CD4-positive, alpha-beta T cell (primary cell): ENCODE measurements at regions not wholly inside any gene's neighbourhood (a gene's known extent, or its start where the extent isn't known, plus 50 kb on each side); places are given as distances from the start of the nearest gene placed in this dataset.

ENCODE experiments used
- ATAC-seq: fragments of 200-7000 bp; cut with Tn5 transposase; one replicate; pipeline ENCODE4 v1.10.0; 2022; ENCODE audit warnings: mild to moderate bottlenecking; ENCODE audit not compliant: poor library complexity
- CTCF ChIA-PET: fragments of 350-600 bp; sonication (Branson Sonifier 250); formaldehyde crosslinking; loops from one replicate; lab custom pipeline; 2021; ENCODE audit warnings: antibody characterized with exemption, inconsistent platforms; lab: Charles Lee
- POLR2A ChIA-PET: fragments of 350-600 bp; sonication (Branson Sonifier 250); formaldehyde crosslinking; loops from one replicate; lab custom pipeline; 2021; ENCODE audit warnings: antibody characterized with exemption, inconsistent platforms; lab: Charles Lee
- DNase-seq, 14 experiments: peaks; one replicate each; pipeline ENCODE4 v3.0.0-alpha.2; 2013 to 2020; ENCODE audit warnings: mixed read lengths in 2 of 14
- H3K27ac ChIP-seq, 2 donors: one replicate each; pipeline versions ENCODE4 v1.5.1 to v1.7.0; 2013; ENCODE audit warnings: low read length in 2 of 2, low read depth in 1 of 2, mild to moderate bottlenecking in 1 of 2
- H3K27me3 ChIP-seq, 2 experiments: 1 replicate in 1 of 2; 2 replicates in 1 of 2; pipeline versions ENCODE4 v1.6.1 to v1.7.0; 2013; ENCODE audit warnings: low read length in 2 of 2, control low read depth in 1 of 2, mild to moderate bottlenecking in 1 of 2, moderate library complexity in 1 of 2; ENCODE audit not compliant: insufficient read depth in 2 of 2, control insufficient read depth in 1 of 2
- H3K36me3 ChIP-seq: one replicate; pipeline ENCODE4 v1.6.1; 2013; ENCODE audit warnings: low read length, control low read depth; ENCODE audit not compliant: insufficient read depth
- H3K4me1 ChIP-seq: one replicate; pipeline ENCODE4 v1.6.1; 2013; ENCODE audit warnings: low read length, control low read depth; ENCODE audit not compliant: insufficient read depth
- H3K4me3 ChIP-seq: one replicate; pipeline ENCODE4 v1.5.1; 2013; ENCODE audit warnings: mild to moderate bottlenecking, low read length, moderate library complexity
- H3K9me3 ChIP-seq, 2 experiments: 1 replicate in 1 of 2; 2 replicates in 1 of 2; pipeline versions ENCODE4 v1.6.1 to v1.7.0; 2013; ENCODE audit warnings: low read length in 2 of 2, mild to moderate bottlenecking in 2 of 2, control low read depth in 1 of 2, moderate library complexity in 1 of 2; ENCODE audit not compliant: control insufficient read depth in 1 of 2, insufficient read depth in 1 of 2
- H3K27ac Mint-ChIP-seq: one replicate; pipeline ENCODE4 v1.8.0; 2020; ENCODE audit warnings: mixed read lengths
- H3K27me3 Mint-ChIP-seq: one replicate; pipeline ENCODE4 v1.8.0; 2021; ENCODE audit warnings: mixed read lengths
- H3K36me3 Mint-ChIP-seq: one replicate; pipeline ENCODE4 v1.8.0; 2021; ENCODE audit warnings: low read depth, mixed read lengths
- H3K4me1 Mint-ChIP-seq: one replicate; pipeline ENCODE4 v1.8.0; 2021; ENCODE audit warnings: low read depth, mixed read lengths
- H3K4me3 Mint-ChIP-seq: one replicate; pipeline ENCODE4 v1.8.0; 2020; ENCODE audit warnings: mild to moderate bottlenecking, mixed read lengths
- H3K9me3 Mint-ChIP-seq: one replicate; pipeline ENCODE4 v1.8.0; 2020; ENCODE audit warnings: mixed read lengths
- CTCF ChIP-seq: fragments of 200-600 bp; IDR thresholded peaks from one replicate; pipeline ENCODE4 v1.8.0; 2022; ENCODE audit warnings: antibody characterized with exemption, mild to moderate bottlenecking
- intact Hi-C, 2 experiments: fragments of 100-400 bp; cut with DNase I in 1 of 2; cut with micrococcal nuclease in 1 of 2; formaldehyde crosslinking; loops; one replicate each; pipeline versions ENCODE4 v1.15.1 to v1.9.0; 2023 to 2025; cut with DNase I, micrococcal nuclease

- H3K36me3 ChIP-seq = no peaks in the 10 kb centered on the region
- ChIA-PET CTCF (no interaction called here), POLR2A (no interaction called here)
- no peak overlapping the region for H3K27ac ChIP-seq
- no peak overlapping the region for H3K4me3 Mint-ChIP-seq
- H3K4me1 ChIP-seq = no peaks in the 10 kb centered on the region
- no peaks in the 10 kb centered on the region for H3K9me3 ChIP-seq
- no peaks in the 10 kb centered on the region for H3K36me3 Mint-ChIP-seq
- DNase-seq (no peak), ATAC-seq (no peak)
- H3K27me3 Mint-ChIP-seq = no peaks in the 10 kb centered on the region
- H3K4me1 Mint-ChIP-seq = no peaks in the 10 kb centered on the region
- no peak overlapping the region for H3K27ac Mint-ChIP-seq
- peaks cover 2% of the 10 kb centered on the region for H3K9me3 Mint-ChIP-seq
- no peaks in the 10 kb centered on the region for H3K27me3 ChIP-seq
- intact Hi-C loops = no loop called here
- no peak overlapping the region for H3K4me3 ChIP-seq
- no peak for TF ChIP-seq CTCF
These were observed 1253.7 kb downstream of the LRFN5 start for GRCh38 chr14:42860371-42860770.

DNA sequence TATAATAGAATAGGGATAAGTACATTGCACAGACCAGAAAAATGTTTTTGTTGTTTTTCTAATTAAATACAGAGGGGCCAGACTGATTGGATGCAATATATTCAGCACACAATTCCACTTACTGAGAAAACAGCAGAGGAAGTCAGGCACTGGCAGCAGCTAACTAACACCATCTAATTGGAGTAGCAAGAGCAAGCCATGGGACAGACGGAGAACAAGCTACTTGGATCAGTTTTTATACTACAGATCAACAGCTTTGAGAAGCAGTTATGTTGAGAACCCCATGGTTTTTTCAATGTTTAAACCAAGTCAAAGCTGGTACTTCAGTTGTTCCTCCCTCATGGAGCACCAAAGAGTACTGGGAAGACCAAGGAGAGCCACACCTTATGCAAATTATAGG is 1249.4 kb downstream of the LRFN5 start:
- H3K36me3 ChIP-seq = no peaks in the 10 kb centered on the region
- Mint-ChIP-seq H3K4me3 (no peak overlapping the region), H3K4me1 (no peaks in the 10 kb centered on the region), H3K9me3 (peaks cover 4% of the 10 kb centered on the region), H3K27ac (no peak overlapping the region), H3K27me3 (no peaks in the 10 kb centered on the region), H3K36me3 (no peaks in the 10 kb centered on the region)
- no peaks in the 10 kb centered on the region for H3K27me3 ChIP-seq
- ChIA-PET CTCF (no interaction called here), POLR2A (no interaction called here)
- H3K9me3 ChIP-seq = no peaks in the 10 kb centered on the region
- no peak overlapping the region for H3K4me3 ChIP-seq
- no peak overlapping the region for H3K27ac ChIP-seq
- ATAC-seq (no peak), DNase-seq (no peak)
- intact Hi-C loops = no loop called here
- TF ChIP-seq CTCF = no peak
- H3K4me1 ChIP-seq = no peaks in the 10 kb centered on the region

DNA sequence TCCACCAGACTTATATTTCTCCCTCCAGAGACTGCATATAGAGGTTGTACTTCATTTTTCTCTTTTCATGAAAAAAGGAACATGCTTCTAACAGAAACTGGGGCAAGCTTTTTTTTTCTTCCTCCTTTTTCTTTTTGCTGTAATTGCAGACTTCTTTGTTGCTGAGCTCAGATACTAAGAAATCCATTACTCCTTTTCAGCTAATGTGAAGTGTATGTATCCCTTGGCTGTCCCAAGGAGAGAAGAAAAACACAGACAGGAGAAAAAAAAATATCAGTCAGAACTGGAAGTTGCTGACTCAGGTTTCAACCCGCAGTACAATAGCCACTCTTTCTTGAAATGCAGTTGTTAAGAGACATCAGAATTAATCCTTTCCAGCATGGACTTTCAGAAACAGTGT is 1248.4 kb downstream of the LRFN5 start:
- POLR2A ChIA-PET = no interaction called here
- H3K27ac ChIP-seq = no peak overlapping the region
- Mint-ChIP-seq H3K4me3 (no peak overlapping the region), H3K4me1 (no peaks in the 10 kb centered on the region), H3K36me3 (no peaks in the 10 kb centered on the region), H3K27ac (no peak overlapping the region), H3K9me3 (peaks cover 7% of the 10 kb centered on the region), H3K27me3 (no peaks in the 10 kb centered on the region)
- no peak for TF ChIP-seq CTCF
- DNase-seq = no peak
- no peaks in the 10 kb centered on the region for H3K4me1 ChIP-seq
- intact Hi-C loops = no loop called here
- no peaks in the 10 kb centered on the region for H3K27me3 ChIP-seq
- H3K9me3 ChIP-seq = no peaks in the 10 kb centered on the region
- ATAC-seq = no peak
- CTCF ChIA-PET = no interaction called here
- H3K36me3 ChIP-seq = no peaks in the 10 kb centered on the region
- H3K4me3 ChIP-seq = no peak overlapping the region
